ENCODE measurements at regions not wholly inside any gene's neighbourhood (a gene's known extent, or its start where the extent isn't known, plus 50 kb on each side); places are given as distances from the start of the nearest gene placed in this dataset.
A peak's percentile ranks its signal among the peaks of the same experiment; 100 is the strongest.
"Not testable (repeated sequence)": the region's sequence is repeated elsewhere in the genome, so short reads cannot be mapped to it uniquely, and the experiment has no call there.

GRCh38 chr3:177452831-177453450, 255.7 kb upstream of the TBL1XR1 start:
- Histone ChIP-seq H2AFZ (no peak overlapping the region), H3K27ac (peak overlapping the region; percentile 44), H3K4me1 (replicated peaks; ENCODE audit: insufficient read depth) (peaks cover 52% of the 10 kb centered on the region), H3K9me2 (ENCODE audit: insufficient read depth) (no peaks in the 10 kb centered on the region), H3K4me3 (no peak overlapping the region), H4K20me1 (ENCODE audit: insufficient read depth) (no peaks in the 10 kb centered on the region), H3K79me2 (ENCODE audit: low read depth) (no peaks in the 10 kb centered on the region), H3F3A (ENCODE audit: insufficient read depth, low read depth) (peaks cover 55% of the 10 kb centered on the region), H3K9me3 (ENCODE audit: insufficient read depth, low read depth) (peaks cover 26% of the 10 kb centered on the region), H3K27me3 (ENCODE audit: insufficient read depth, low read depth) (no peaks in the 10 kb centered on the region), H3K36me3 (ENCODE audit: low read depth) (0 out of 2 replicates have a peak, but pooled peaks cover 4% of the 10 kb centered on the region), H3K4me2 (peak overlapping the region; percentile 11)
- ChIA-PET POLR2A (ENCODE audit: unreplicated experiment) (no interaction called here), CTCF (no interaction called here)
- TF ChIP-seq CTCF (conservative IDR thresholded peaks at IDR 0.05) (no peak), EZH2 (IDR thresholded peaks at IDR 0.05; ENCODE audit: low read depth) (no peak)
- intact Hi-C loops (cut with micrococcal nuclease; ENCODE audit: unreplicated experiment), result no loop called here
- BruUV-seq (replicated peaks), result no TSS peak
- DNase-seq, result no peak

- ChIA-PET CTCF (no interaction called here), POLR2A (ENCODE audit: unreplicated experiment) (no interaction called here)
- intact Hi-C loops (cut with micrococcal nuclease; ENCODE audit: unreplicated experiment), result no loop called here
- no peaks in the 10 kb centered on the region for H3K9me2 ChIP-seq (ENCODE audit: insufficient read depth)
- no peaks in the 10 kb centered on the region for H3K79me2 ChIP-seq (ENCODE audit: low read depth)
- H3K4me2 ChIP-seq, result no peak overlapping the region
- no peak for DNase-seq
- peaks cover 27% of the 10 kb centered on the region for H3K9me3 ChIP-seq (ENCODE audit: insufficient read depth, low read depth)
- no peak overlapping the region for H3K4me3 ChIP-seq
- no peak overlapping the region for H3K27ac ChIP-seq
- BruUV-seq (replicated peaks), result no TSS peak
- TF ChIP-seq EZH2 (IDR thresholded peaks at IDR 0.05; ENCODE audit: low read depth) (no peak), CTCF (conservative IDR thresholded peaks at IDR 0.05) (no peak)
- H3K36me3 ChIP-seq (ENCODE audit: low read depth), result 0 out of 2 replicates have a peak, but pooled peaks cover 5% of the 10 kb centered on the region
- no peaks in the 10 kb centered on the region for H4K20me1 ChIP-seq (ENCODE audit: insufficient read depth)
- peaks cover 50% of the 10 kb centered on the region for H3F3A ChIP-seq (ENCODE audit: insufficient read depth, low read depth)
- no peaks in the 10 kb centered on the region for H3K27me3 ChIP-seq (ENCODE audit: insufficient read depth, low read depth)
- H3K4me1 ChIP-seq (replicated peaks; ENCODE audit: insufficient read depth), result peaks cover 47% of the 10 kb centered on the region
- no peak overlapping the region for H2AFZ ChIP-seq
Observed at GRCh38 chr3:177453451-177453844, 256.2 kb upstream of the TBL1XR1 start.

DNA sequence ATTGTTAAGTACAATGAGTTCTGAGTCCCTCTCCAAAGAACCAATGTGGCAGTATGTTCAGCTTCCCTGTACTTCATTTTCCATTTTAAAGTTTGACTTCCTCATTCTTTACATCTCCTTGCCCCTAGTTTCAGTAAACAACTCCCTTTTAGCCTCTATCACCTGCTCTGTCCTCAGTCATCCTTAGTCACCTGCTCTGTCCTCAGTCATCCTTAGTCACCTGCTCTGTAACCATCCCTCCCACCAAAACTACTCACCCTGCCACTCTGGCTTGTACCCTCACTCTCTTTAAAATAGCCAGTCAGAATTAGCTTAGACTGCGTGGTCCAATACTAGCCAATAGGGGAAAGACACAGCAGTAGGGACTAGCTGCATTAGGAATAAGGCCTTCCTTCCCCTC, 259.9 kb upstream of the TBL1XR1 start:
- intact Hi-C loops (cut with micrococcal nuclease; ENCODE audit: unreplicated experiment); H3K4me2 ChIP-seq; H3K36me3 ChIP-seq (ENCODE audit: low read depth); H3K27me3 ChIP-seq (ENCODE audit: insufficient read depth, low read depth); H4K20me1 ChIP-seq (ENCODE audit: insufficient read depth); BruUV-seq (replicated peaks); H2AFZ ChIP-seq; H3K9me2 ChIP-seq (ENCODE audit: insufficient read depth); CTCF ChIA-PET; POLR2A ChIA-PET (ENCODE audit: unreplicated experiment); H3K4me3 ChIP-seq; H3K79me2 ChIP-seq (ENCODE audit: low read depth); H3K4me1 ChIP-seq (replicated peaks; ENCODE audit: insufficient read depth): not testable (repeated sequence)
- DNase-seq, result peak in 1 of 2 experiments; percentile 70
- peaks cover 20% of the 10 kb centered on the region for H3F3A ChIP-seq (ENCODE audit: insufficient read depth, low read depth)
- peaks cover 32% of the 10 kb centered on the region for H3K9me3 ChIP-seq (ENCODE audit: insufficient read depth, low read depth)
- peak overlapping the region; percentile 72 for H3K27ac ChIP-seq

DNA sequence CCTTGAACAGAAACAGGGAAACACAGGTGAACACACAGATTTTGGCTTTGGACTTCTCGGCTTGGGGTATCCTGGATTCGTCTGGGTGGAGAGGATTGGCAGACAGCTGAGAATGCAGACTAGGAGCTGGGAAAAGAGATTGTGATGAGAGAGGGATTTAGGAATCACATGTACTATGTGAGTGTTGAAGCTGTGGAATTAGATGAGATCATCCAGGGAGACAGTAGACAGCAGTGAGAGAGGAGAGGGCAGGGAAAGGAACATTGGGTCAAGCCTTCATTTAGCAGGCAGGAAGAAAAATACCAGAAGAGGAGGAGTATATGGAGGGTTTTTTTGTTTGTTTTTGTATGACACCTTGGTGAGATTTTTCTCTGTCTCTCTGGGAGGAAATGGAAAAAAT, 262.1 kb upstream of the TBL1XR1 start:
- intact Hi-C loops (cut with micrococcal nuclease; ENCODE audit: unreplicated experiment), result no loop called here
- BruUV-seq (replicated peaks), result no TSS peak

More for the DNA sequence above, 262.1 kb upstream of the TBL1XR1 start:
- Histone ChIP-seq H4K20me1 (ENCODE audit: insufficient read depth) (no peaks in the 10 kb centered on the region), H3K4me1 (replicated peaks; ENCODE audit: insufficient read depth) (no peaks in the 10 kb centered on the region; the same call in 1 of the 2 replicates), H3K4me3 (no peak overlapping the region), H3K79me2 (ENCODE audit: low read depth) (no peaks in the 10 kb centered on the region), H3F3A (ENCODE audit: insufficient read depth, low read depth) (peaks cover 10% of the 10 kb centered on the region; the same call in 1 of the 2 replicates), H3K27ac (no peak overlapping the region), H3K9me3 (ENCODE audit: insufficient read depth, low read depth) (peaks cover 32% of the 10 kb centered on the region), H2AFZ (no peak overlapping the region), H3K27me3 (ENCODE audit: insufficient read depth, low read depth) (no peaks in the 10 kb centered on the region), H3K9me2 (ENCODE audit: insufficient read depth) (no peaks in the 10 kb centered on the region), H3K36me3 (ENCODE audit: low read depth) (0 out of 2 replicates have a peak, but pooled peaks cover 5% of the 10 kb centered on the region), H3K4me2 (no peak overlapping the region)
- CTCF ChIA-PET, result no interaction called here
- TF ChIP-seq CTCF (conservative IDR thresholded peaks at IDR 0.05) (no peak), EZH2 (IDR thresholded peaks at IDR 0.05; ENCODE audit: low read depth) (no peak)
- POLR2A ChIA-PET (ENCODE audit: unreplicated experiment), result no interaction called here
- DNase-seq, result no peak

Data from PC-9 (cell line).